A204.1 (cell line): ENCODE measurements at regions not wholly inside any gene's neighbourhood (a gene's known extent, or its start where the extent isn't known, plus 50 kb on each side); places are given as distances from the start of the nearest gene placed in this dataset.
A peak's percentile ranks its signal among the peaks of the same experiment; 100 is the strongest.

Experiments
- FAIRE-seq: peaks from 2 replicates; lab custom pipeline; 2012; peaks lifted over from hg19 to GRCh38; lab: Jason Lieb, UNC

- no peak for FAIRE-seq
These were observed 613.4 kb downstream of the AACS start for GRCh38 chr12:125678589-125678993.

DNA sequence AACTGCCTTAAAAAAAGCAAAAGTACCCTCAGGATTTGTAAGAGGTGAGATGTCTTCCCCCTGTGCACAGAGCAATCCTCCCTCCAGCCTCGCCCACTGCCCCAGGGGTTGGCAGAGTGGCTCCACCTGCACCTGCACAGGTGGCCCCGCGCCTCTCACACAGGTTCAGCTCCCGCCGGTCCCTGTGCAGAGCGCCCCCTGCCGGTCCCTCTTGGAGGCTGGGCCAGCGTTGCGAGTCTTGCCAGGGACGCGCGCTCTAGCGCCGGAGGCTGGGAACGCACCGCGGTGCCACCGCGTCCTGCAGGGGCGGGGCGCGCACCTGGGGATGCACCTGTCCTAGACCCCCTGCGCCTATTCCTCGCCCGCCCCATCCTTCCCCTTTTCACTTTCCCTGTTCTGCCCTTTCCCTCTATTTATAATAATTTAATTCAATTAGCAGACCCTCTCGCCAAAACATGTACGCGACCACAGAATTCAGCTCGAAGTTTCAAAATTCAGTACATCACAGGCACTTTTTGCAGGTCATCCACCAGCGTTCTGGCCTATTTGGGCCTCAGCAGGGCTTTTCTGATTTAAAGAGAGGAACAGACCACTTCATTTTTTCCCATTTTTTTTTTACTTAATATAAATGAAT is 618.6 kb downstream of the AACS start:
- FAIRE-seq, result no peak

DNA sequence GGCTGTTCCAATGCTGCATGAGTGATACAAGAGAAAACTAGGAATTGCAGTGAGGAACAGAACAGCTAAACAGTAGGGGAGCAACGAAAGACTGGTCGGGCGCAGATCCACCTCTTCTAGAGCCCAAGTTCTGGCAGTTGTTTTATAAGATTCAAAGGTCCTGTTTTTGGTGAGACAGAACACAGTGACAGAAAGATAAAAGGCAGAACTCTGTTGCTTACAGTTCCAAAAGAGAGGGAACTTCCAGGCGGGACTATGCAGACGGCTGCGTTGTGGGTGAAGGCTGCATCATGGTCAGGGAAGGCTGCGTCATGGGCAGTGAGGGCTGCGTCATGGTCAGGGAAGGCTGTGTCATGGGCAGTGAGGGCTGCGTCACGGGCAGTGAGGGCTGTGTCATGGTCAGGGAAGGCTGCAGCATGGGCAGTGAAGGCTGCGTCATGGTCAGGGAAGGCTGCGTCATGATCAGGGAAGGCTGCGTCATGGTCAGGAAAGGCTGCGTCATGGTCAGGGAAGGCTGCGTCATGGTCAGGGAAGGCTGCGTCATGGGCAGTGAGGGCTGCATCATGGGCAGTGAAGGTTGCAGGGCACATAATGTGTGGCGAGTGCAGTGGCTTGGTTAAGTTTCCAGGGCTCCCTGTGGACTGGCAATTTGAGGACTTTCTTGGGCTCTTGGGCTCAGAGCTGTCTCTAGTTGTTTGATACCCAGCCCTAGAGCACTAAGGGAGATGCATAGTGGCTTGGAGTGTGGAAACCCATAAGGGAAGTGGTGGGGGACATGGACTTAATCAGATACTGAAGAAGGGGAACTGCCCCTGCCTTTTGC is 619.9 kb downstream of the AACS start:
- FAIRE-seq, result no peak

DNA sequence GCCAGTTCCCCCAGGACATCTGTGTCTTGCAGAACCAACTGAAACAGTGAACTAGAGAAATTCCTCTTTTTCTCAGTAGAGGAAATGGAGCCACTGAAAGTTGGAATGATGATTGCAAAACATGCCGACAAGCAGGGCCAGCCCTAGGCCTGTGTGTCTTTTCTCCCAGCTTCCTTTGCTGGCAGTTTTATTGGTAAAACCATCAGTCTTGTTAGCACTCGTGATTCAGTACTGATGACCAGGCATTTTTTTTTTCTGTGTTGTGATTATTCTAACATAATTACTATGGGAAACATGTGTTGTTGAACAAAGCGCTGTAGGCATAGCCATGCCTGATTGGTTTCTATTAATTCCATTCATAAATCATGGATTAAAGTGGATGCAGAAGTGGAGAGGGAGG is 620.7 kb downstream of the AACS start:
- FAIRE-seq, result no peak

- no peak for FAIRE-seq
These were observed 622.2 kb downstream of the AACS start for GRCh38 chr12:125687403-125687802.

DNA sequence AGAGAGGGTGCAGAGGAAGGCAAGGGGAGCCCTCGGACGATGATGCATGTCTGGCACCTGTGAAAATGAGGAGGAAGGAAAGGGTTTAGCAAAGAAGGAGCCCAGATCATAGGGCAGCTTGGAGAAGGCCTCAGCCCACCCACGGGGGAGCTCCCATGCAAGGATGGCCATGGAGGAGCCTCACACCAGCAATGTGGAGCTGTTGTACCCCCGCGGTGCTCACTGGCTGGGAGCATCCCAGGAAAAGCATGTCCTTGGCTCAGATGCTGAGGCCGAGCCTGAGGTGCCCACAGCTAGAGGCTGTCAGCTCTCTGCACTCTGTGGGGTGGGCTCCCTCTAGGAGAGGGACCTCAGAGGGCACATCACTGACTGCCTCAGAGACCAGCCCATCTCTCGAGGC is 622.6 kb downstream of the AACS start:
- FAIRE-seq, result no peak

DNA sequence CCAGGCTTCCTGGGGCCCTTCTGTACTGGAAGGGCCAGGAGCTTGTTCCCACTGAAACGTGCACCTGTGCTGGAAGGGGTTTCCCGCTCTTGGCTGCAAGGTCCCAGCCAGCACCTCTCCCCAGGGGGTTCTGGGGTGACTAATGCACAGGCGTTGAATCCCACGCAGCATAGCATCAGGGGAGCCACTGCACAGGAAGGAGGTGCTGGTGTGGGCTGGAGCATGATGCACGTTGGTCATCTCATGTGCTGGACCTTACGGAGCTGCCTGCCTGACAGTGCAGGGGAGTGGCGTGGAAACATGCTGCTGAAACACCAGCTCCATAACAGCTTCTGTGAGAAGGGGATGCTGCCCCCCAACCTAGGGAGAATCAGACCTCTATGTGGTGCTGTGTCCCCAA is 623.0 kb downstream of the AACS start:
- no peak for FAIRE-seq

DNA sequence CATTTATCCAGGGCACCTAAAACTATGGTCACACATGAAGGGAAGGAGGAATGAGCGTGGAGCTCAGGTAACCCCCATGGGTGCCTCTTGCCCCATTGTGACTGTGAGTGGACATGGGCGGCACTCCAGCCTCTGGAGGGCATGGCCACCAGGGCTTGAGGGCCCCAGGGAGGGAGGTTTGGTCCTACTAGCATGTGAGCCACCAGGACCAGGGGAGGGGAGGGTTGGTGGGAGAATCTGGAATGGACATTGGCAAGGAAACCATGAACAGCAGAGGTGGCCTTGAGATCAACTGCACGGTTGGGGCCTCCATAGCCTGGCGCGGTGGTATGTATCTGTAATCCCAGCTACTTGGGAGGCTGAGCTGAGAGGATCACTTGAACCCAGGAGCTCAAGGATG is 623.6 kb downstream of the AACS start:
- FAIRE-seq, result no peak

DNA sequence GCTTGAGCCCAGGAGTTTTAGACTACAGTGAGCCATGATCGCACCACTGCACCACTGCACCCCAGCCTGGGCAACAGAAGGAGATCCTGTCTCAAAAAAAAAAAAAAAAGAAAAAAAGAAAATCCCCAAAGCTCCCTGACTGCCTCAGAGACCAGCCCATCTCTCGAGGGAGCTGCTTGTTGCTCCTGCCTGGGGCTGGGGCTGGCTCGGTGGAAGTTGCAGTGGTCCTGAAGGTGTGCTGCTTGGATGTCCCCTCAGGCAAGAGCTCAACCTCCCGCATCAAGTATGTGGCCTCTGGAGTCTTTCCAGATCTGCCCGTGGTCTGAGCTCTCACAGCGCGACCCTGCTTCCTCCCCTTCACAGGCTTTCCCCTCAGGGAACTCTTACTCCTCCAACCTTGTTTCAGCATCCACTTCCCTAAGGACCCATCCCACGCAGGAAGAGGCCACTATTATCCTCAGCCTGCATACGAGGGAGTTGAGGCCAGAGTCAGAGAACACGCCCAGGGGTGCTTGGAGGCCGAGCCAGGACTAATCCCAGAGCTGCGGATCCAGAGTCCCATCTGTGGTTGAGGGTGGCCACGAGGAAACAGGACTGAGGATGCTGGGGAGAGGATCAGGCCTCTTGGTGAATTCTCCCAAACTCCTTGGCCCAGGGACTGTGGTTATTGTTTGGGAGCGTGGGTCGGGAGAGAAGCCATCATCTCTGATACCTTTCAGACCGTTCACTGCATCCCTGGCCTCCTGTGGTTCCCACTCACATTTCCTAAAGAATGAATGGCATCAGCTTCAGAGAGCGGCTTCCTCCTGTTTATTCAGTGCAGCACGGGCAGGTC is 624.6 kb downstream of the AACS start:
- FAIRE-seq, result no peak

- no peak for FAIRE-seq
These were observed 625.6 kb downstream of the AACS start for GRCh38 chr12:125690841-125691240.

DNA sequence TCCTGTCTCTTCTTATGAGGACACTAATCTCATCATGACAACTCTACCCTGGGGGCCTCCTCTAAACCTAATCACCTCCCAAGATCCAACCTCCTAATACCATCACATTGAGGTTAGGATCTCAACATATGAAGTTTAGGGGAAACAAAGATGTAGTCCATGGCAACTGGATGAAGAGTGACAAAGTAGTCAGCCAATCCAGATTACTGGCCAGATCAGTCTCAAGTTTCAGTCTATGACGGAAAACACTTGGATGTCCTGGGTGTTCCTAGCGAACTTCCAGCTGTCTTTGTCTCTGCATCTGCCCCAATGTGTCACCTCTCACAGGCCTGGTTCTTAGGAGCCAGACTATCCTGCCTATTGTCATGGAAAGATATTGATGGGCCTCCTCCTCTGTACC is 630.8 kb downstream of the AACS start:
- no peak for FAIRE-seq

DNA sequence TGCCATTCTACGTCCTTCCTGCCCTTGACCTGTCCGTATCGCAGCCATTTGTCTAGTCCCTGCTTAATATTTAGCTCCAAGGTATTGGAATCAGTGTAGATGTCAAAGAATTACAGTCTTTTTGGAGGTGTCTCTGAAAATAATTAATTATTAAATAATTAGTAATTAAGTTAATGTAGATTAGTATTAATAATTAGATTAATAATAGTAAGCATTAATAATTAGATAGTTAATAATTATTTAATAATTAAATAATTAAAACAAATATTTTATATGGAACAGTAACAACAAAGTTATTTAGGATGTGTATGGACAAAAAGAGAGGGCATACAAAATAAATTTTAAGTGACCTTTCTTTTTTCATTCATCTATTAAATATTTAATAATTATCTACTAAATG is 639.6 kb downstream of the AACS start:
- FAIRE-seq, result peak; percentile 90

- no peak for FAIRE-seq
These were observed 655.7 kb downstream of the AACS start for GRCh38 chr12:125720961-125721360.

DNA sequence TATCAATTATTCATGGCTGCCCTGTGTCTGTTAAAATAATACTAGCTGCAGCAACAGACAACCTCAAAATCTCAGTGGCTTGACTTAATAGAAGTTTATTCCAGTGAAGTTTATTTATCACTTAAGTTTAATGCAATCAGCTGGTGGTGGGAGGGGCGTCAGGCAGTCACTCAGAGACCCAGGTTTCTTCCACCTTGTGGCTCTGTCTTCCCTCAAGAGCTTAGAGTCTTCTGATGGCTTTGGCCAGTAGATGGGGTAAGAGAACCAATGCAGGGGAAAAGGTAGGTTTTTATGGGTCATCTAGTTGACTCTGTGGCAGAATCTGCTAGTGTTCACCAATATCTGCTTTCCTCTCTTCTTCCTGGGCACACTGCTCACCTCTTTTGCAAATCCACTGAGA is 668.9 kb downstream of the AACS start:
- no peak for FAIRE-seq

- FAIRE-seq, result no peak
These were observed 673.0 kb downstream of the AACS start for GRCh38 chr12:125738211-125738610.

DNA sequence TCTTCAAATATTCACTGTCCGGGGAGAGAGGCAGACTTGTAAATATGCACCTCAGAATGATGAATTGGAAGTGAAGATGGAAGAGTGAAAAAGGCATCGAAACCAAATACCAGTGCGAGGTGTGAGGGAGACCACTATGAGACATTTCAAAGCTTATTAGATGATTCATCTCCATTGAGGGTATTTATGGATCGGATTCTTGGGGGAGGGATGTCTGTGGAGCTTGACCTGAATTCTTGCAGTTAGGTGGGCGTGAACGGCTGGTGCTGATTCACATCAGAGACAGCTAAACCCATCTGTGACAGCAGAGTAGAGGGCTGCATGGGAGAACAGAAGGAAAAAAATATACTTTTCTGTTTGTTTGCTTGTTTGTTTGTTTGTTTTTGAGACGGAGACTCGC is 677.2 kb downstream of the AACS start:
- no peak for FAIRE-seq

- no peak for FAIRE-seq
These were observed 679.0 kb downstream of the AACS start for GRCh38 chr12:125744201-125744600.

DNA sequence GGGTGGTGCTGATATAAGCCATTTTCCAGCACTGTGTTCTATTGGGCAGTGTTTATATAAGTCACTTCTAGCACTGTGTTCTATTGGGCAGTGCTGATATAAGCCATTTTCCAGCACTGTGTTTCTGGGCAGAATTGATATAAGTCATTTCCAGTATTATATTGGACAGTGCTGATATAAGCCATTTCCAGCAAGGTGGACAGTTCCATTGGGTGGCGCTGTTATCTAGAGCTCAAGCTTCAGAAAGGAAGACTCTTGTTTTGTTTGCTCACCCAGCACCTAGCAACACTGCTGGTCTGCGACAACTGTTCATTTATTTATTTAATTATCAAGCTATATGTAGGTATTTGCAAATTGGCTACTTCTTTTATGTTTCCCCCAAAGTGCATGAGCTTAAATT is 690.3 kb downstream of the AACS start:
- FAIRE-seq, result no peak

GRCh38 chr12:125766091-125766490 is 700.9 kb downstream of the AACS start:
- FAIRE-seq, result no peak

- FAIRE-seq, result no peak
These were observed 707.2 kb downstream of the AACS start for GRCh38 chr12:125772403-125772802.

GRCh38 chr12:125773033-125773640 is 707.9 kb downstream of the AACS start:
- FAIRE-seq, result no peak

GRCh38 chr12:125775507-125775906 is 710.3 kb downstream of the AACS start:
- no peak for FAIRE-seq

DNA sequence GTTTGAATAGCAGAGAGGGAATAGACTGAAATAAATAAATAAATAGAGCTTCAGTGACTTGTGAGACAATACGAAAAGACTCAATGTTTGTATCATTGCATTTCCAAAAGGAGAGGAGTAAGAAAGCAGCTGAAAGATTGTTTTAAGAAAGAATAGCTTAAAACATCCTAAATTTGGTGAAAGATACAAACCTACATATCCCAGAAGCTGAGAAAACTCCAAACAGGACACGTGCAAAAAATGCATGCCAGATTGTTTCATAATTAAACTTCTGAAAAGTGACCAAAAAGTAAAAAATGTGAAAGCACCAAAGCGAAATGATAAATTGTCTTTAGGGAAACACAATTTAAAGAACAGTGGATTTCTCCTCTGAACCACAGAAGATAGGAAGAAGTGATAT is 711.0 kb downstream of the AACS start:
- FAIRE-seq, result no peak
